ENCODE measurements at regions not wholly inside any gene's neighbourhood (a gene's known extent, or its start where the extent isn't known, plus 50 kb on each side); places are given as distances from the start of the nearest gene placed in this dataset.

DNA sequence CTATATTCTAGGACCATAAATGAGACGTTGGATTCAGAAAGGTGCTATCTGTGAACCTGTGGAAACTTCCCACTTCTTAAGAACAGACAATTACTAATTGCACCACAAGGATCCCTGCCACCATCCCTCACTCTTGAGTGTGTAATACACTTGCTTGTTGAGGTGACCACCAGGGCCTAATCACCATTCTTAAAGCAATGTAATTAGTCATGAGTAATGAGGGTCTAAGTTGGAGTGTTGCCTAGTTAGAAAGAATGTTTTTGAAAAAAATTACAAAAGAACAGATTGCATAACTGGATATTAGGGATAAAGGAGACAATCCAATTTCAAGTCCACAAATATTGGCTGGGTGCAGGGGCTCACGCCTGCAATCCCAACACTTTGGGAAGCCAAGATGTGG lies 56.9 kb upstream of the TRIO start:
- no peak for TF ChIP-seq EZH2 (IDR thresholded peaks at IDR 0.05; ENCODE audit: low read length)
- TF ChIP-seq, protein P1, sequence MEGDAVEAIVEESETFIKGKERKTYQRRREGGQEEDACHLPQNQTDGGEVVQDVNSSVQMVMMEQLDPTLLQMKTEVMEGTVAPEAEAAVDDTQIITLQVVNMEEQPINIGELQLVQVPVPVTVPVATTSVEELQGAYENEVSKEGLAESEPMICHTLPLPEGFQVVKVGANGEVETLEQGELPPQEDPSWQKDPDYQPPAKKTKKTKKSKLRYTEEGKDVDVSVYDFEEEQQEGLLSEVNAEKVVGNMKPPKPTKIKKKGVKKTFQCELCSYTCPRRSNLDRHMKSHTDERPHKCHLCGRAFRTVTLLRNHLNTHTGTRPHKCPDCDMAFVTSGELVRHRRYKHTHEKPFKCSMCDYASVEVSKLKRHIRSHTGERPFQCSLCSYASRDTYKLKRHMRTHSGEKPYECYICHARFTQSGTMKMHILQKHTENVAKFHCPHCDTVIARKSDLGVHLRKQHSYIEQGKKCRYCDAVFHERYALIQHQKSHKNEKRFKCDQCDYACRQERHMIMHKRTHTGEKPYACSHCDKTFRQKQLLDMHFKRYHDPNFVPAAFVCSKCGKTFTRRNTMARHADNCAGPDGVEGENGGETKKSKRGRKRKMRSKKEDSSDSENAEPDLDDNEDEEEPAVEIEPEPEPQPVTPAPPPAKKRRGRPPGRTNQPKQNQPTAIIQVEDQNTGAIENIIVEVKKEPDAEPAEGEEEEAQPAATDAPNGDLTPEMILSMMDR (optimal IDR thresholded peaks at IDR 0.05 in 1 of 3, IDR thresholded peaks at IDR 0.05 in 1 of 3, conservative IDR thresholded peaks at IDR 0.05 in 1 of 3; ENCODE audit: extremely low read depth in 1 of 3, insufficient read depth in 2 of 3, low read length in 3 of 3): no peak
